NB4 (cell line): ENCODE measurements at regions not wholly inside any gene's neighbourhood (a gene's known extent, or its start where the extent isn't known, plus 50 kb on each side); places are given as distances from the start of the nearest gene placed in this dataset.
A peak's percentile ranks its signal among the peaks of the same experiment; 100 is the strongest.
"Not testable (repeated sequence)": the region's sequence is repeated elsewhere in the genome, so short reads cannot be mapped to it uniquely, and the experiment has no call there.

Experiments used
- DNase-seq: peaks from one replicate; pipeline ENCODE4 v3.0.0; 2010; ENCODE audit warnings: low read depth
- H3K4me3 ChIP-seq: one replicate; pipeline ENCODE4 v1.5.1; 2011; ENCODE audit warnings: mild to moderate bottlenecking, low read depth, low read length, moderate library complexity
- MAX ChIP-seq: IDR thresholded peaks from 2 replicates; pipeline ENCODE4 v1.6.1; 2011; ENCODE audit warnings: low read depth, low read length
- MYC ChIP-seq: IDR thresholded peaks from 2 replicates; pipeline ENCODE4 v1.6.1; 2011; ENCODE audit warnings: low read depth, low read length
- POLR2A ChIP-seq: IDR thresholded peaks from 2 replicates; pipeline ENCODE4 v1.6.1; 2011; ENCODE audit warnings: mild to moderate bottlenecking; ENCODE audit not compliant: insufficient read length; ENCODE audit errors: extremely low read depth
- TF ChIP-seq, protein P1 (sequence below): IDR thresholded peaks from one replicate; pipeline ENCODE4 v1.5.1; 2012; ENCODE audit warnings: low read depth, low read length

- no peak for DNase-seq
- H3K4me3 ChIP-seq = no peak overlapping the region
- TF ChIP-seq POLR2A = no peak
- no peak for TF ChIP-seq MYC
- TF ChIP-seq MAX = no peak
- TF ChIP-seq, protein P1, sequence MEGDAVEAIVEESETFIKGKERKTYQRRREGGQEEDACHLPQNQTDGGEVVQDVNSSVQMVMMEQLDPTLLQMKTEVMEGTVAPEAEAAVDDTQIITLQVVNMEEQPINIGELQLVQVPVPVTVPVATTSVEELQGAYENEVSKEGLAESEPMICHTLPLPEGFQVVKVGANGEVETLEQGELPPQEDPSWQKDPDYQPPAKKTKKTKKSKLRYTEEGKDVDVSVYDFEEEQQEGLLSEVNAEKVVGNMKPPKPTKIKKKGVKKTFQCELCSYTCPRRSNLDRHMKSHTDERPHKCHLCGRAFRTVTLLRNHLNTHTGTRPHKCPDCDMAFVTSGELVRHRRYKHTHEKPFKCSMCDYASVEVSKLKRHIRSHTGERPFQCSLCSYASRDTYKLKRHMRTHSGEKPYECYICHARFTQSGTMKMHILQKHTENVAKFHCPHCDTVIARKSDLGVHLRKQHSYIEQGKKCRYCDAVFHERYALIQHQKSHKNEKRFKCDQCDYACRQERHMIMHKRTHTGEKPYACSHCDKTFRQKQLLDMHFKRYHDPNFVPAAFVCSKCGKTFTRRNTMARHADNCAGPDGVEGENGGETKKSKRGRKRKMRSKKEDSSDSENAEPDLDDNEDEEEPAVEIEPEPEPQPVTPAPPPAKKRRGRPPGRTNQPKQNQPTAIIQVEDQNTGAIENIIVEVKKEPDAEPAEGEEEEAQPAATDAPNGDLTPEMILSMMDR = no peak
Measured at GRCh38 chr2:184419744-184420143, 178.6 kb upstream of the ZNF804A start.

GRCh38 chr2:184421456-184421855 lies 176.9 kb upstream of the ZNF804A start:
- H3K4me3 ChIP-seq, DNase-seq: not testable (repeated sequence)

- DNase-seq = peak; percentile 75
- H3K4me3 ChIP-seq = no peak overlapping the region
- TF ChIP-seq MYC (peak; percentile 72), MAX (peak; percentile 64), POLR2A (no peak)
- TF ChIP-seq, protein P1 = no peak
Measured at GRCh38 chr2:184425083-184425482, 173.2 kb upstream of the ZNF804A start.

DNA sequence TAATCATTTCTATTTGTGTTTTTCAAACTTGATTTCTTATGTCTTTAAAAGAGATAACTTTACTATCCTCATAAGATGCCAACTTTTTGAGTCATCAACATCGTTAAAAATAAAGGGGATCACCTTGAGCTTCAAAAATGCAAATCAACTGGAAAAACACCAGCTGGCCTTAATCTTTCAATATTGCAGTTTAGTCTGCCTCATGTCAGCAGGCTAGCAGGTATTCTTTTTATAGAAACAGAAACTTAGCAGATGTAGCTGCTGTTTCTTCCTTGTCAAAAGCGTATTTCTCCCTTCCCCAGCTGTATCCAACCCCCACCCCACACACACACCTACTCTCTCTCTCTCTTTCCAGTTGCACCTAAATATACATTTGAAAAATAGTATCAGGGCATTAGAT lies 154.1 kb upstream of the ZNF804A start:
- TF ChIP-seq MAX = no peak
- TF ChIP-seq, protein P1 = no peak
- no peak for TF ChIP-seq MYC
- TF ChIP-seq POLR2A = no peak
- no peak for DNase-seq
- H3K4me3 ChIP-seq = no peak overlapping the region

DNA sequence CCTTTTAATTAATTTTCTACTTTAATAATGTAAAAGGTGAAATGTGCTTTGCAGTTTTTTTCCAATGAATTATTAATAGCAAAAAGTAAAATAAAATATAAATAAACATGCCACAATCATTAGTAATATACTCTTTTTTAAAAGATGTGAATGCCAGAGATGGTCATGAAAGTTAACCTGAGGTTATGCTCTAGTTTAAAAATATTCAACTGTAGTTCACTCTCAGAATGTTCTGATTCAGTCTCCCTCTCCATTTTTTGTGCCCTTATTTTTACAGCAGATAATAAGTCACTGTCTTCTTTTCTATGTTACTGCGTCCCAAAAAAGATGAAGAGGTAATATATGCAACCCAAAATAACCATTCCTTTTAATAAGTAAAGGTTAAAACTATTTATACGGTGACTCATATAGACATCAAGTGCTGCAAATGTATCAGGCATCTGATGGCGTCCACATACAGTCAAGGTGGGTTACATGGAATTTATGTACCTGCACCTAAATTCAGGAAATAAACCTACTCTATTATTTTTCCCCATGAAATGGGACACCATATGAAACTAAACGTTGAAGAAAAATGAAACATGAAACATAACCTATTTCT lies 153.6 kb upstream of the ZNF804A start:
- H3K4me3 ChIP-seq = no peak overlapping the region
- TF ChIP-seq, protein P1 = no peak
- no peak for TF ChIP-seq POLR2A
- no peak for TF ChIP-seq MAX
- TF ChIP-seq MYC = no peak
- no peak for DNase-seq

GRCh38 chr2:184449760-184450159 lies 148.6 kb upstream of the ZNF804A start:
- TF ChIP-seq, protein P1 = no peak
- TF ChIP-seq MYC (no peak), POLR2A (no peak), MAX (no peak)
- H3K4me3 ChIP-seq = no peak overlapping the region
- no peak for DNase-seq
